ENCODE measurements at regions not wholly inside any gene's neighbourhood (a gene's known extent, or its start where the extent isn't known, plus 50 kb on each side); places are given as distances from the start of the nearest gene placed in this dataset.

DNA sequence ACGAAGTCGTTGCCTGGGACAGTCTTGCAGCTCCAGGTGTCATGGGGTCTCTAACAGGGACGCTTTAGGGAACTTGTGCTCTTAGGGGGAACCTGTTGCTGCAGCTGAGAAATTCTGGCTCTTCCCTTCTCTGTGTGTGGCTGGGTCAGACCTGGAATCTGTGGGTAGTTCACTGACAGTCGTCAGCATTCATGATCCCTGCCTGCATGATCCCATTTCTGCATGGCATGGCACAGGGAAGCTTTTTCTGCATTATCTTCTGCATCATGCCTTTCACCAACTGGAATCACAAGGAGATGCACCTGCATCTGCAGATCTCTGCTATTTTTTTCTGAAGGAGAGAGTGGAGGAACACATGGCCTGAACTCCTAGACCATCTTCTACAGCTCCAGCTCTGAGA lies 85.6 kb downstream of the SOX9 start:
- DNase-seq (ENCODE audit: low read depth in 1 of 2, low spot score in 1 of 2) = no peak

DNA sequence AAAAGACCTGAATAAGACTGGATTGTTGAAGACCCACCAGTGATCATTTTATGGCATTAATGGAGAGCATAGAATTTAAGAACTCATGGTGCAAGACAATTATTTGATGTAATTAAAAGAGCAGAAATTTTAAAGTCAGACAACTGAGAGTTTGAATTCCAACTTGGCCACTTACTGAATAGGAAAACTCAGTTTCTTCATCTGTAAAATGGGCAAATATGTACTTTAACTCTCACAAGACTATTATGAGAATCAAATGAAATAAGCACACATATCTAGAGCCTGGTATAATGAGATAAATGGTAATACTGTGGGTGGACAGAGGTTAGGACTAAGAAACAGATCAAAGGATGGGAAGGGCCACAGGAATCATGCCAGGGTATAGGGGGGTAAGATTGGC lies 88.0 kb downstream of the SOX9 start:
- DNase-seq (ENCODE audit: low read depth in 1 of 2, low spot score in 1 of 2) = no peak

DNA sequence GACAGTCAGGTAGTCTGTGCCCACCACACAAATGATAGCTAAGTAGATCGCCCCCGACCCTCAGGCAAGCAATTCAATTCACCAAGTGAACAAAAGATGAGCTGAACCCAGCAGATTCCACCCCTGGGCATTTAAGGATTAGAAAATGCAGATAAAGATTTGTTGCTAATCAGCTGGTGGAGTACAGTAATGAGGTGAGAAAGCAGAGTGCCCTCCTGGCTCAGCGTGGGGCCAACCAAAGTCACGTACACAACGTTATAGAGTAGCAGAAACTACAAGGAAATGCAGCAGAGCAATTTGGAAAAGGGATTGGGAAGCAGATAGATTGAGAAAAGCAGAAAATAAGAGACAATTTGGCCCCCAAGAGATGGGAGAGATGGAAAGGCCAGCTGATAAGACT lies 91.2 kb downstream of the SOX9 start:
- no peak for DNase-seq (ENCODE audit: low read depth in 1 of 2, low spot score in 1 of 2)

DNA sequence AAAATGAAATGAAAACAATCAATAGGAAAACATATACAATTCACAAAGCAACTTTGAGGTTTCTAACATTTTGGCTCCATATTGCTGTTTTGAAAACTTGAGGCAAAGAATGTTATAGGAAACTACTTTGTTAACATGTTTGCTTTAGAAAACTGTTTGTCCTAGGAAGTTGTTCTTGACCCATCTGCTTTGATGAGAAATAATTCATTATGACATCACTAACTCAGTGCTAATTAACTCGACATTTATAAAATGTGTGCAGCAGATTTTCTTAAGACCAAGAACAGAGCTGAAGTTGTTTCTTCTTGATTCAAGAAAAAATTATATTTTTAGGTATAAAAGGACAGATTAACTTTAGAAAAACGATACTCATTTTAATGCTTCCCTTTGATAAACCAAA lies 94.7 kb downstream of the SOX9 start:
- no peak for DNase-seq (ENCODE audit: low read depth in 1 of 2, low spot score in 1 of 2)

DNA sequence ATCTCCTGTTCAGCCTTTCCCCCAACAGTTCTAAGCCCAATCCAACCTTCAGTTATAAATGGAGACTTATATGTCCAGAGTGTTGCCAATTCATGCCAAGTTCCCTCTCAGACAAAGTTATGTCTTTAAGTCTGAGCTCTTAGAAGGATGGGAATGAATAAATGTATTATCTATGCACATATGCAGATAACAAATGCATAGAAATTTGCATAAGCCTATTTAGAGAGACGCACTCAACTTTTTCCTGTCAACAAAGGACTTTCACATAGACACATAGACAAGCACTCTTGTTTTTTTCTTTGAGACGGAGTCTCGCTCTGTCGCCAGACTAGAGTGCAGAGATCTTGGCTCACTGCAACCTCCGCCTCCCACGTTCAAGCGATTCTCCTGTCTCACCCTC lies 95.1 kb downstream of the SOX9 start:
- DNase-seq (ENCODE audit: low read depth in 1 of 2, low spot score in 1 of 2) = no peak

DNA sequence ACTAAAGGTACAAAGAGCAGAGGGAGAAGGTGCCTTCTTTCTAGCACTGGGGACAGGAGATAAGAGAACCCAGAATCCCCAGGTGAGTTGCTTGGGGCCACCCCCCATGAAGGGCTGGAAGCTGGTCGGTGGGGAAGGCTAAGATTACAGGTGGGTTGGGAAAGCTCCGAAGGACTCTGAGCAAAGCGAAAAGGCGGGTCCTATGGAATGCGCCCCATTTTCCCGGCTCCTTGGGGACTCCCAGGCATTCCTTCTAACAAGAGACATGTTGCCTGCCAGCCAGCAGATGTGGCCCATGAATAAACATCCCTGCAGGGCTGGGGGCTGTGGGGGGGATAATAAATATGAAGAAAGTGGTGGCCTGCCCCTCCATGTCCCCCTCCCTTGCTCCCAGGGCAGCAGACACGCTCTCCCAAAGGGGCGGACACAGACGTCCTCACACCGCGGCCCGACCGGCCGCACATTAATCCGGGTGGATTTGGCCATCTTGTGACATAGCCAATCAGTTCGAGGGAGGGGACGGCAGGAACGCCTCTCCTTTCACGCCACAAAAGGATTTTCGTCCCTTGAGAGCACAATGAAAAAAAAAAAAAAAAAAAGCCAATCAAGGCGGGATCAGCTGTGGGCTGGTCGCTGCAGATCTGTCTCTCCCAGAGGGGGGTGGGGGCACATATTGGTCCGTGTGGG lies 98.5 kb downstream of the SOX9 start:
- no peak for DNase-seq (ENCODE audit: low read depth in 1 of 2, low spot score in 1 of 2)

DNA sequence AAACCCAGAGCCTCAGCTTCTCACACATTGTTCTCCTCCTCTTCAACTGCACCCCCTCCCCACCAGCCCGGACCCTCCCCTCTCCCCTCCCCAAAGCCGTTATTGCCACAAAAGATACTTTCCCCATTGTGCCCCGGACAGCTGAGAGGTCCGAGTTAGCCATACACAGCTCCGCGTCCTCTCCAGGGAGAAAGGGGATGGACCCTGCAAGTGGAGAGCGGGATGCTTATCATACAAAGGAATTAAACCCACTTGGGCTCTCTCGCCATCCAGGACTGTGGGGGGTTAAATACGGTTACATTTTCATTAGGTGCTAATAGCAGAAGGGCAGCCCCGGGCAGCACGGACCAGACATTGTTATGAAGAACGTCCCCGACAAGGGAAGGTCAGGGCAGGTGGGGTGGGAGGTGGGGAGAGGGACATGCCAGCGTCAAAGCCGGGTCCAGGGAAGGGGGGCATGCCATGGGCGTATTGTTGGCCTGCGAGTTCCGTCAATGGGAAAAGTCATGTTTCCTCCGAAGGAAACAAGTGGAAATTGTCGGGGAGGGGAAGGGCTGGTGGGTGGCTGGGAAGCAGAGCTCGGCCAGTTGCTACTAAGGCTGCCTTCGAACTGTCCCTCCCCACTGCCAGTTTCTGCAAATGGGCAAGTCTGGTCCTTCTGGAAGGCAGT lies 99.1 kb downstream of the SOX9 start:
- DNase-seq (ENCODE audit: low read depth in 1 of 2, low spot score in 1 of 2) = no peak

DNA sequence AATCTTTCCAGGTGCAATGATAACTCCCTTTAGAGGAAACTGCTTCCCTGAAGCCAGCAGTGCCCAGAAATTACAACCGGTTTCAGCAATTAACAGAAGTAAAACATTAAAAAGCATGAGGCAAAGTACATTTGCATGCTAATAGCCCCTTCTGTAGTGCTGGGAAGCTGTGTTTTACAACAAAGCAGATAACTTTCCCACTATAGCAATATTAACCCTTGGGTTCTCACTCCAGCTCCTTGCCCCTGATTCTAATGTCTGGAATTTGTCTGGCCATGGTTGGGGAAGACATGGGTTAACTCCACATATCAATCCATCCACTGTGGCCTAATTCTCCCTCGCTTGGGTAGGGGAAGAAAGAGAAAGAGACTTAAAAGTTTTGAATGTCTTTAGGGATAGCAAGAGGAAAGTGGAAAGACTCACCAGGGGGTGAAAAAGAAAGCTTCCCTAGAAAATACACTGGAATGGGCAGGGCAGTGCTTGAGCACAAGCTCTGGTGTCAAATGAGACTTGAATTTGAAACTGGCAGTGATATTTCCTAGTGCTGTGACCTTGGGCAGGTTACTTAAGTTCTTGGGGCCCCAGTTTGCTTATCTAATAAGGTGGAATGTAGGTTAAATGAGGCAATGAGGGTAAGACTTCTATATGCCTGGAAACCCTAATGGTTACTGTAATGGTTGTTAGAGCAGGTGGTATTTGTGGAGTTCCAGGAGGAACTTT lies 102.0 kb downstream of the SOX9 start:
- DNase-seq (ENCODE audit: low read depth in 1 of 2, low spot score in 1 of 2) = no peak

DNA sequence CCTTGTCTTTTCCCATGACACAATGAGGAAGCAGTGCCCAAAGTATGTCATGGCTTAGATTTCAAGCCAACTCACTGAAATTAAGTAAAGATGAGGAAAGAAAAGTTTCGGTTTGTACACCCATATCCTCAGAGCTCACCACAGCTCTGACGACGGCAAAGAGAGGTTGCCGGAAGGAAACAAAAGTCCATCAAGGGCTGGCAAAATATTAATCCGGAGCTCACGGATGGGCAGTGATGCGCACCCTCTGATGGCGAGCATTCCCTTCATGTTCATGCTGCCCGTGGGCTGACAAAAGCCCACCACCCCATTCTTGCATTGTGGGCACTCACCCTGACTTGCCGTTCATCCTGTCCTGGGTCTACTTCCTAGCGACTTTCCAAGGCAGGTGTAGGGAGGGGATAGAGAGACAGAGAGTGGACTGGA lies 103.1 kb downstream of the SOX9 start:
- no peak for DNase-seq (ENCODE audit: low read depth in 1 of 2, low spot score in 1 of 2)

DNA sequence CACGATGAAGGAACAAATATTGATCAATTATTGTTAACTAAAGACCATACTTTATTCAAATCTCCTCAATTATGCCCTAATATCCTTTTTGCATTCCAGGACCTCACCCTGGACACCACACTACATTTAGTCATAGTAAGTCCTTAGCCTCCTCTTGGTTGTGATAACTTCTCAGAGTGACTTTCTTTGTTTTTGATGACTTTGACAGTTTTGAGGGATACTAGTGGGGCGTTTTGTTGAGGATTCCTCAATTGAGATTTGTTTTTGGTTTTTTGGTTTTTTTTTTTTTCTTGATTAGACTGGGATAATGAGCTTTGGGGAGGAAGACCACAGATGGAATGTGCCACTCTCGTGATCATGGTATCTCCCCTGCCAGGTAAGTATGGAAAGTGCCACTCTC lies 105.5 kb downstream of the SOX9 start:
- no peak for DNase-seq (ENCODE audit: low read depth in 1 of 2, low spot score in 1 of 2)

DNA sequence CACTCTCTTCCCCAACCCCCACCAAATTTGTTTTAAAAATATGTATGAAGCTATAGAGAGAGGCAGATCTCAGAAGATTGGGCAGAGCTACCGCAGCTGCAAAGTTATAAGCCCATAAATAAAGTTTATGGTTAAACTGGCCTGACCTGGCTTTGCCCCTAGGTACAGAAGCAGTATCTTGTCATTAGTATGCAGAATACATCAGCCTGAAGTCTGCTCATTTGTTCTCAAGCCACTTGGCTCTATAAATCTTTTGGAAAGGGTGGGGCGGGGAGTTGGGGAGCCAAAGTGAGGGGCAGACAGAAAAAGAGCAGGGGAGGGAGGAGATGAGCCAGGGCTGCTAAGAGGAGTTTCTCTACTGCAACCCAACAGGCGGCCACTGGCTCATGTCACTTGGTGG lies 113.2 kb downstream of the SOX9 start:
- no peak for DNase-seq (ENCODE audit: low read depth in 1 of 2, low spot score in 1 of 2)

DNA sequence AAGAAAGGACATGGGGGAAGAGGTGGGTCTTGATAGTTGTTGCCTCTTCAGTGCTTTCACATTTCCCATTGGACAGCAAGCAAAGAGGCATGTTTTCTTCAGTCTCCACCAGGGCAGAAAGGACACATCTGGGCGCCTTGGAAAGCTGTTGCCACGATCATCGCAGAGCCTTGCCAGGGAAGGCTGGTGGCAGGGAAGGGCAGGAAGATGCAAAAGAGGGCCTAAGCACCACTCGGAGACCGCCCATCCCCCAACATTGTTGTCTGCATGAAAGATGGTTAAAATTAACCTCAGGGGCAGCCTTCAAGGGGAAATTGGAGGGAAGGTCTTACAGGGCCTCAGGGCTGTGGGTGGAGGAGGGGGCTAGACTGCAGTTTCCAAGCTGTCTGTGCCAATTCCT lies 114.2 kb downstream of the SOX9 start:
- no peak for DNase-seq (ENCODE audit: low read depth in 1 of 2, low spot score in 1 of 2)

DNA sequence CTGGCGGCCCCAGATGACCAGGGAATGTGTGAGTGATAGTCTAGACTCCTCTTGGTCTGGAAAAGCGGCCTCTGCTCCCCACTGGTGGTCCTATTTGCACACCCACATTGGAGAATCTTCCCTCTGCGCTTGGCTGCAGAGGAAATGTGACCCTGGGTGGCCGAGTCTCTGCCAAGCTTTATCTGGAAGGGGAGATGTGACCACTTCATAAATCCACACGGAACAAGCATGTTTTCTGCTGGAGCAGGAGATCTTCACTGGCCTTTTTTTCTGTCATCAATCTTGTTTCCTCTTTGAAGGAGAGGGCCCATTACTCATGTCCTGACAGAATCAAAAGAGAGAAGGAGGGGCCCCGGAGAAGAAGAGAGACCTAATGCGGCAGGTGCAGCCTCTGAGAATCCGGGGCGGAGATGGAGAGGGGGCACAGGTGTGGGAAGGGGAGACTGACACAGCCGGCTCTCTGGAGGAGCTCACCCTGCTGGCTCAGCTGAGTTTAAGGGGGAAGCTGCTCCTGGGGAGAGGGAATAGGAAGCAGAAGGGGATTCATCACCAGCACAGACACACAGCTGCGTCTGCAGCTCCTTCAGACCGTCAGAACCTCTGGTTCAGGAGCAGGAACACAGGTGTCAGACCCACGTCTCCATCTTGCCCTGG lies 116.3 kb downstream of the SOX9 start:
- no peak for DNase-seq (ENCODE audit: low read depth in 1 of 2, low spot score in 1 of 2)

DNA sequence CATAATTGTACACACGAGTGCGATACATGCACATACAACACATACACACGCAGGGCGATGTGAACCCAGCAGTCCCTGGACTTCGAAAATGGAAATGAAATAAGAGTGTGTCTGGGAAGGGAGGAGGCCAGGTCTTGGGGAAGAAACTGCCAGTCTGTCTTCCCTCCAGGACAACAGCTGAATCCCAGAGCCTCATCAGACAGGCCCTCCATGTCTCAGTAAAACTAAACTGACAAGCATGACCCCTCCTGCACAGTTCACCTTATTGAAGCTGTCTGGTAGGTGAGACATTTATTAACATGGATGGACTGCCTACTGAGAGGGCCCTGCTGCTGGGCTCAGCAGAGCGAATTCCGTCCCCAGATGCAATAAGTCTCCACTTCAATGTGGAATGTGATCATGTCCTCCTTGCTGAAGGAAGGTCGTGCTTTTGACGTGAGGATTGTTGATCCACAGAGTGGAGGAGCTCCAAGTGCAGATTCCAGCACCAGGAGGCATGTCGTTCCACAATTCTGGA lies 117.4 kb downstream of the SOX9 start:
- DNase-seq (ENCODE audit: low read depth in 1 of 2, low spot score in 1 of 2) = no peak

DNA sequence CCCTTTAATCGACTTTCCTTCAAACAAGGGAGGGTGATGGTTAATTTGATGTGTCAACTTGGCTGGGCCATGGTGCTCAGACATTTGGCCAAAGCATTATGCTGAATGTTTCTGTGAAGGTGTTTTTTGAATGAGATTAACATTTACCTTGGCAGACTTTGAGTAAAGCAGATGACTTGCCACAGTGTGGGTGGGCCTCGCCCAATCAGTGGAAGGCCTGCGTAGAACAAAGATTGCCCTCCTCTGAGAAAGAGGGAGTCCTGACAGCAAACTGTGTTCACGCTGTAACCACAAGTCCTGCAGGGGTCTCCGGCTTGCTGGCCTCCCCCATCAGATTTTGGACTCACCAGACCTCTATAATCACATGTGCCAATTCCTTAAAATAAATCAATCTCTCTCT lies 118.7 kb downstream of the SOX9 start:
- no peak for DNase-seq (ENCODE audit: low read depth in 1 of 2, low spot score in 1 of 2)

DNA sequence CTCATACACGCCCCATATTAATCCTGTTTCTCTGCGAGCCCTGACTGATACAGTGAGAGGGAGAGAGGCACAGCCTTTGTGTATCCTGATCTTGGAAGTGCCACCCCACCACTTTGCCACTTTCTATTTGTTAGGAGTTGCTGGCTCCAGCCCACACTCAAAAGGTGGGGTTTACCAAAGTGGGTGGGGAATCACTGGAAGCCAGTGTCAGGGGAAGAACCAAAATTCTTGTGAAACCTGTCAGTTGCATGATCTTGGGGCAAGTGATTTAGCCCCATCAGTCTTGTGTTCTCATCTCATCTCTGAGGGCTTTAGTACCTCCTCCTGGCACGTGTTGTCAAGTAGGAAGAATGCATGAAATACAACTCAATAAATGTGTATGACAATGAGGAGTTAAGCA lies 119.5 kb downstream of the SOX9 start:
- DNase-seq (ENCODE audit: low read depth in 1 of 2, low spot score in 1 of 2) = no peak

DNA sequence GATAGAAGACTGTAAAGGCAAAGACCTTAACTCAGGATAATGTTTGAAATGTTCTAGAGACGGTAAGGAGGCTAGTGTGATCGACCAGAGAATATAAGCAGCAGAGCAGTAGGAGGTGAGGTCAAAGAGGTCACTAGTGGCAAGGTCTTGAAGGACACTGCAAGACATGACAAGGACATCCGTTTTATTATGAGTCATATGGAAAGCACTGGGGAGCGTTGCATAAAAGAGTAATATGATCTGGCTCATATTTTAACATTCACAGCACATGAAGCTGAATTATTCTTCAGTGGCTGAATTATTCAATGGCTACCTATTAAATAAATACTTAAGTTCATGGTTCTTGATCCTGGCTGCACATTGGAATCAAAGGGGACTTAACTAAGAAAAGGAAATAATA lies 123.7 kb downstream of the SOX9 start:
- DNase-seq (ENCODE audit: low read depth in 1 of 2, low spot score in 1 of 2) = no peak

DNA sequence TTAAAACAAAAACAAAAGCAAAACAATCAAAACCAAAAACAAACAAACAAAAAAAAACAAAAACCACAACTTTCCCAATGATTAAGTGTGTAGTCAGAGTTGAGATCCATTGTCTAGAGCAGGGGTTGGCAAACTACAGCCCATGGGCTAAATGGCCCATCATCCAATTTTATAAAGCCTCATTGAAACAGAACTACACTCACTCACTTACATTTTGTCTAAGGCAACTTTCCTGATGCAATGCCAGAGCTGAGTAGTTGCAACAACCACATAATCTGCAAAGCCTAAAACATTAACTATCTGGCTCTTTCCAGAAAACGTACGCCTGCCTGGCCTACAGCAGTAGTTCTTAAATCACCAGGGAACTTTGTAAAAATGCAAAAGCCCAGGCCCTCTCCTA lies 124.1 kb downstream of the SOX9 start:
- DNase-seq (ENCODE audit: low read depth in 1 of 2, low spot score in 1 of 2) = no peak

DNA sequence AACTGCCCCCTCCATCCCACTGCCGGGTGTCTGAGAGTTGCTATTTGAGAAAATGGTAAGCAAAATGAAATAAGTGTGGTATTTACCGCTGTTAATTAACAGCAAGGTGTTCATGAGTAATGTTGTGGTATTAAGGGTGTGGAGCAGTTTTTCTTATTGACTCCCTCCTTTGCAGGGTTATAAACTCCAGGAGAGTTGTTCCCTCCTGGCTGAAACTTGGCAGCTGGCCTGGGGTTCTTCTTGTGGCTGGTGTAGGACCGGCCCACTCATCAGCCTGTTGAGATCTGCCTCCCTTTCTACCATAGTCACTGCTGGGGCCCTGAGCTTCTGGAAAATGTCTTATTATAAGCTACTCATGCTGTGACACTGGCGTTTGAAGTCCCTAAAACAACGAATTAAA lies 128.6 kb downstream of the SOX9 start:
- no peak for DNase-seq (ENCODE audit: low read depth in 1 of 2, low spot score in 1 of 2)

DNA sequence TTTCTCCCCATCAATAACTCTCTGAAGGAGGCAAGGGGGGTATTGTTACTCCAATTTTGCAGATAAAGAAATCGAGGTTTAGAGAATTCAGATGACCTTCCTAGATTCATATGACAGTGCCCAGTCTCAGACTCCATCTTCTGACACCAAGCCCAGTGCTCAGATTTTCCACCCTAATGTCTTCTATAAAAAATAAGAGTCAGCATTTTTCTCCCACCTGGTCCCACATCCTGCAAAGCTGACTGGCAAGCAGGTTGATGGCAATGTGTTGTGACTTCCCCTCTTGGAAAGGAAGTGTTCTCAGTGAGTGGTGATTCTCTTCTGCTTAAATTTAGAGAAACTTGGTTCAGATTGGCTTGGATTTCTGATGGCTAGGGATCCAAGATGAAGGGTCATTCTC lies 129.4 kb downstream of the SOX9 start:
- DNase-seq (ENCODE audit: low read depth in 1 of 2, low spot score in 1 of 2) = no peak

DNA sequence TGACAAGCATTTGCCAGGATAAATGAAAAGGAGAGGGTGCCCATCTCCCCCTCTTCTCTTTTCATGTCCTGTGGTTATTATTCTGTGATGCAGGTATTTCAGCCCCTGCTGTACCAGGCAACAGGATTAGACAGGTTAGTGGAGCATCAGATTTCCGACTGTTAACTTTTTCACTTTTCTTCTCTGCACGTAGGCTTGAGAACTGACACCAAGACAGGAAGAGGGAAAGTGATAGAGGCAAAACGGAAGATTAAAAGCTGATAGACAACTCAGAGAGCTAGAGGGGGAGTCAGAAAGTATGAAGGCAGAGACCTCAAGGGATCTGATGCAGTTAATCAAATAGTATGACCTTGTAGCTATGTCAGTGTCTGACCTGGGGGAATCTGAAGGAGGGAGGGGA lies 132.8 kb downstream of the SOX9 start:
- DNase-seq (ENCODE audit: low read depth in 1 of 2, low spot score in 1 of 2) = no peak

Measured in activated CD4-positive, alpha-beta T cell treated with anti-CD3 and anti-CD28 coated beads, Interleukin-2, amount 50 U/mL, for 24 hours (primary cell).